Fibroblast of mammary gland (primary cell): ENCODE measurements at regions not wholly inside any gene's neighbourhood (a gene's known extent, or its start where the extent isn't known, plus 50 kb on each side); places are given as distances from the start of the nearest gene placed in this dataset.

Experiments used
- DNase-seq: peaks from one replicate; pipeline ENCODE4 v3.0.0-alpha.2; 2010; ENCODE audit warnings: low read depth
- H3K4me3 ChIP-seq: 2 replicates; pipeline ENCODE4 v1.5.1; 2011; ENCODE audit warnings: low read depth, mild to moderate bottlenecking, low read length, moderate library complexity; ENCODE audit not compliant: control insufficient read depth
- TF ChIP-seq, protein P1 (sequence below): conservative IDR thresholded peaks from 2 replicates; pipeline ENCODE4 v1.5.1; 2011; ENCODE audit warnings: low read depth, low read length, inconsistent platforms; ENCODE audit not compliant: control insufficient read depth, insufficient read depth

DNA sequence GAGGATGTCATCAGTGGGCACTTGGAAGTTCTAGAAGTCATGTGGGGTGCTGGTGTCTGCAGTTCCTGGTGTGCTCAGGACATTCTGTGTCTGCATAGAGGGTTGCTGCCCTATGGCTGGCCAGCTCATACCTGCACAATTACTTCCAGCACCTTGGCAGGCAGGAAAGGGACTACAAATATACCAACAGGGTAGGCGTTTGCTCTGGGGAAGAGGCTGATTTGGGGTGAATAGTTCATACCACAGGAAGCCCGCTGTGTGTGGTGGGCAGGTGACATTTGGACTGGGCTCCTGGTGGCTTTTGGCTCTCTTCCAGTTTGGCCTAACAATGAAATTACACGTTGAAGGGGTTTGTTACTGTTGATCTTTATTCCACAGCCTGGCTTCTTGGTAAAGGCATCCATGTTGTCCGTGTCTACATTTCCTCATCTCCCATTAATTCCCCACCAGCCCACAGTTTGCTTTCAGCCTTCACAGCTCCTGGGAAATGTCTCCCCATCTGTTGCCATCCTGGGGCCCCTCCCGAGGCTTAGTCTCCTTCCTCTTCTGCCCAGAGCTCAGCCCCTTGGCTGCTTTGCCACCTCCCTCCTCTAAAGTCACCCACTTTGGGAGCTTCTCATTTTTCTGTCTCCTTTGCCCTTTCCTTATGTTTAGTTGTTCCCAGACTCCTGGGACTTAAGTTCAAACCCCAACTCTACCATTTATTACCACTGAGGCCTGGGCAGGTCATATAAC, 88.1 kb downstream of the RSPH3 start:
- no peak overlapping the region for H3K4me3 ChIP-seq
- TF ChIP-seq, protein P1, sequence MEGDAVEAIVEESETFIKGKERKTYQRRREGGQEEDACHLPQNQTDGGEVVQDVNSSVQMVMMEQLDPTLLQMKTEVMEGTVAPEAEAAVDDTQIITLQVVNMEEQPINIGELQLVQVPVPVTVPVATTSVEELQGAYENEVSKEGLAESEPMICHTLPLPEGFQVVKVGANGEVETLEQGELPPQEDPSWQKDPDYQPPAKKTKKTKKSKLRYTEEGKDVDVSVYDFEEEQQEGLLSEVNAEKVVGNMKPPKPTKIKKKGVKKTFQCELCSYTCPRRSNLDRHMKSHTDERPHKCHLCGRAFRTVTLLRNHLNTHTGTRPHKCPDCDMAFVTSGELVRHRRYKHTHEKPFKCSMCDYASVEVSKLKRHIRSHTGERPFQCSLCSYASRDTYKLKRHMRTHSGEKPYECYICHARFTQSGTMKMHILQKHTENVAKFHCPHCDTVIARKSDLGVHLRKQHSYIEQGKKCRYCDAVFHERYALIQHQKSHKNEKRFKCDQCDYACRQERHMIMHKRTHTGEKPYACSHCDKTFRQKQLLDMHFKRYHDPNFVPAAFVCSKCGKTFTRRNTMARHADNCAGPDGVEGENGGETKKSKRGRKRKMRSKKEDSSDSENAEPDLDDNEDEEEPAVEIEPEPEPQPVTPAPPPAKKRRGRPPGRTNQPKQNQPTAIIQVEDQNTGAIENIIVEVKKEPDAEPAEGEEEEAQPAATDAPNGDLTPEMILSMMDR, result no peak
- DNase-seq, result no peak

DNA sequence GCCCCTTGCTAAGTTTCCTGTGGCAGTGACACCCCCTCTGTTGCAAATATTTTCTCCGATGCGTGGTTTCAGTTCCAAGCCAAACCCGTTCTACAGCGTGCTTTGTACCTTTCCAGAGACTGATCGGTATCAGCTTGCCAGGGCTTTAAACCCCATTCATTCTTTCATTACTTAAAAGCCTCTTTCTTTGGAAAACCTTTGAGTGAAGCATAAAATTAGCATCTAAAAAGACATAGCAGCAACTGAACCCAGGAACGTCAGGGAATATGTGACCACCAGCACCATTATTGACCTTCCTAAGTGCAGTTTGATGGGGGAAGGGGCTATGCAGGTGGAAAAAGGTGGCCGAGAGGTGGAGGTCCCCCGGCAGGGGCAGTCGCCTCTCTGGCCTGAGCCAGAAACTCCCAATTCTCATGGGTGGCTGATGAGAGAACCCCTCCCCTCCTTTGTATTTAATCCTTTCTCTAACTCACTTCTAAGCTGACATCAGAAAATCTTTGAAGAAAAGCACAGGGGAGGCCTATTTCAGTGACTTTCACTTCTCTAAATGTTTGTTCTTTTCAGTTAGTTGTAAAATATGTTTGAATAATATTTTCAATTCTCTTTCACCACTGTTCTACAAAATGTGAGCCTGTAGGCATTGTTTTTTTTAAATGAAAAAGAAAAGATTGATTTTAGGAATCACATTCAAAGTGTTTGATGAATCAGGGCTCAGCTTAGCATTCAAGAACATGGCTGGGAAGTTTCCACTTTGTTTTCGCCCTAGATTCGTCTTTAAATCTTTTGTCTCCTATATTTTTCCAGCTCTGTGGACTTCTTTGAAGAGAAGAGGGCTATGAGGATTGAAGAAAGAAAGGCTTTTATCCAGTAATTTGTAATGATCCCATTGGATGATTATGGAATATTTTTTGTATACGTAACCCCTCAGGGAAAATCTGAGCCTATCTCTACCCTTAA, 89.2 kb downstream of the RSPH3 start:
- TF ChIP-seq, protein P1, result no peak
- H3K4me3 ChIP-seq, result no peak overlapping the region
- no peak for DNase-seq

DNA sequence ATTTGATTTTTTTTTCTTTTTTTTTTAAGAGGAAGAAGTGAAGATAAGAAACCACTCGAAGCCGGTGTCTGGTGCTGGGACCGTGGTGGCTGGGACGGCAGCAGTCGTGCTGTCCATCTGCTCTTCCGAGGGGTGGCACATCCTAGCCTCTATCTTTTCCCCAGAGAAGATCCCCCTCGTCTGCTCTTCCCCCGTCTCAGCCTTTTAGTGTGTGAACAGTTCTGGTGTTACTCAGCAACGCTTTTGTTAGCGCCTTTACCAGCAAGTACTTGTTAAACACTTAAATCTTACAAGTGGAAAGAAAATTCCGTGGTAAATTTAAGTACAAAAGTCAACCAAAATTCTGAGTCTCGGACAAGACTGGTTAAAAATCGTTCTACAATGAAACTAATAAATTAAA, 90.1 kb downstream of the RSPH3 start:
- DNase-seq, result no peak
- no peak overlapping the region for H3K4me3 ChIP-seq

DNA sequence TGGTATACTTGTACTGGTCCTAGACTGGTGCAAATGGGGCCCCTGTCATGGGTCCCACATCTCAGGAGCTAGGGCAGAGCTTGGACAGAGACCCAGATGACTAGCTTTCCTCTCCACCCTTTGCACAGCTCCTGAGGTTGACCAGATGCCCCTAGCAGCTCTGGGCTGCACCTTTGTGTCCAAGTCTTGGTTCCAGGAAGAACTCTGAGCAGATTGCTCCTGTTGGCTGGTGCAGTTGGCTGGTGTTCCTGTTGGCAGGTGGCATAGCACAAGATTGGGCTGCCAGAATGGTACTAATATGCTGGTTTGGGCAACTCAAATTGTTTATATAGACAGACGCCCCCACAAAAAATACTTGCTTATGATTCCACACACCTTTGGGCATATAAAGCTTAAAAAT, 89.4 kb upstream of the EZR start:
- DNase-seq, result no peak
- TF ChIP-seq, protein P1, result no peak
- no peak overlapping the region for H3K4me3 ChIP-seq

More for the DNA sequence above, 90.1 kb downstream of the RSPH3 start:
- TF ChIP-seq, protein P1, result no peak

DNA sequence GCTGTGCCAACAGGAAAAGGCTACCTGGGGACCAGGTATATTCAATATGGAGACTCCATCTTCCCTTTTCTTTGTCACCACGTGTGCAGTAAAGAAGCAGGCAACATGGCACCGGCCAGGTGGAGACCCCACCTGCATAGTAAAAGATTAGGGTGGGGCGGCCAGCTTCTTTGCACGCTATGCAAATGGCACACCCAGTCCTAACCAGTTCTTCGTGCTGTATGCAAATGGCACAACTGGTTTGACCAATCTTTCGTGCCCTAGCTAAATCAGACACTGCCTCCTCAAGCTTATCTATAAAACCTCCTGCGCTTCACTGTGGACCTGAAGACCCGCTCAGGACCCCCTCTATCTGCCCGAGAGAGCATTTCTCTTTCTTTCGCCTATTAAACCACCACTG, 88.8 kb upstream of the EZR start:
- TF ChIP-seq, protein P1, result no peak
- H3K4me3 ChIP-seq, result no peak overlapping the region
- DNase-seq, result no peak

DNA sequence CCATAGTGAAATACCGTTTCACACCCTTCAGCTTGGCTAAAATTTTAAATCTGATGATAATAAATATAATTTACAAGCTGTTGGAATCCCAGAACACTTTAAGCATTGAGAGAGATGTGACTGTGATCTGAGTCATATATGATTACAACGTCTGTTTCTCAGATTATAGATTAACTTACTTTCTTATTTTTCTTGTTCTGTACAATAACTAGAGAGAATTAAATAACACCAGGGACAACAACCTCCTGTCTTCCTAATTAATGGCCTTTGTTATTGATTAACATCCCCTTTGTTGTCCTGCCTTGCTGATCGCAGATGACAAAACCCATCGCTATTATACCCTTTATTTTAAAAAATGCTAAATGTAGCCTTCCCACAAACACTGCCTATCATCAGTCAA, 87.8 kb upstream of the EZR start:
- H3K4me3 ChIP-seq, result no peak overlapping the region
- no peak for DNase-seq
- TF ChIP-seq, protein P1, result no peak
